Spinal cord (tissue), 9 donors: ENCODE measurements at regions not wholly inside any gene's neighbourhood (a gene's known extent, or its start where the extent isn't known, plus 50 kb on each side); places are given as distances from the start of the nearest gene placed in this dataset.
A peak's percentile ranks its signal among the peaks of the same experiment; 100 is the strongest.

Source experiments
- DNase-seq, 6 donors: peaks; one replicate each; pipeline versions ENCODE4 v3.0.0 to v3.0.0-alpha.2; 2013 to 2015; ENCODE audit warnings: low spot score in 6 of 6, low read depth in 4 of 6
- H3K27ac ChIP-seq: one replicate; pipeline ENCODE4 v1.5.1; 2013; ENCODE audit warnings: low read depth, low read length, control low read depth
- H3K27me3 ChIP-seq: one replicate; pipeline ENCODE4 v1.6.1; 2013; ENCODE audit warnings: low read length; ENCODE audit not compliant: control insufficient read depth, insufficient read depth
- H3K36me3 ChIP-seq: one replicate; pipeline ENCODE4 v1.6.1; 2013; ENCODE audit warnings: low read length; ENCODE audit not compliant: control insufficient read depth, insufficient read depth
- H3K4me1 ChIP-seq: one replicate; pipeline ENCODE4 v1.6.1; 2013; ENCODE audit warnings: low read length; ENCODE audit not compliant: control insufficient read depth, insufficient read depth
- H3K4me3 ChIP-seq: one replicate; pipeline ENCODE4 v1.5.1; 2013; ENCODE audit warnings: low read depth, low read length, control low read depth
- H3K9me3 ChIP-seq: one replicate; pipeline ENCODE4 v1.6.1; 2013; ENCODE audit warnings: low read length; ENCODE audit not compliant: control insufficient read depth, insufficient read depth
- WGBS: methylation state at CpG from one replicate; pipeline ENCODE4 v1.1.5; 2013; ENCODE audit warnings: missing lambda C conversion rate; ENCODE audit not compliant: insufficient coverage; 5-methylcytosine and 5-hydroxymethylcytosine counted together
- donor health status: healthy.

- Histone ChIP-seq H3K36me3 (no peaks in the 10 kb centered on the region), H3K27me3 (no peaks in the 10 kb centered on the region), H3K4me3 (no peak overlapping the region), H3K27ac (no peak overlapping the region), H3K4me1 (no peaks in the 10 kb centered on the region), H3K9me3 (no peaks in the 10 kb centered on the region)
- DNase-seq = no peak
Measured at GRCh38 chr14:65915125-65915524, 502.6 kb downstream of the FUT8 start.

- 92% methylated on average over 2 of the region's 2 CpGs for WGBS
- H3K27me3 ChIP-seq = no peaks in the 10 kb centered on the region
- no peaks in the 10 kb centered on the region for H3K4me1 ChIP-seq
Measured at GRCh38 chr14:65916055-65916454, 503.5 kb downstream of the FUT8 start.

GRCh38 chr14:65920996-65921395, 508.5 kb downstream of the FUT8 start:
- H3K4me1 ChIP-seq = no peaks in the 10 kb centered on the region
- no peak overlapping the region for H3K27ac ChIP-seq
- H3K4me3 ChIP-seq = no peak overlapping the region
- no peaks in the 10 kb centered on the region for H3K27me3 ChIP-seq
- WGBS = no CpG with 5 or more reads among the region's 2 CpGs
- no peak for DNase-seq
- no peaks in the 10 kb centered on the region for H3K9me3 ChIP-seq
- no peaks in the 10 kb centered on the region for H3K36me3 ChIP-seq

More at GRCh38 chr14:65916055-65916454, 503.5 kb downstream of the FUT8 start:
- H3K9me3 ChIP-seq = no peaks in the 10 kb centered on the region
- DNase-seq = no peak
- H3K4me3 ChIP-seq = no peak overlapping the region
- no peak overlapping the region for H3K27ac ChIP-seq
- H3K36me3 ChIP-seq = no peaks in the 10 kb centered on the region

- H3K9me3 ChIP-seq = no peaks in the 10 kb centered on the region
- no peak overlapping the region for H3K4me3 ChIP-seq
- H3K4me1 ChIP-seq = no peaks in the 10 kb centered on the region
- H3K27me3 ChIP-seq = no peaks in the 10 kb centered on the region
- H3K27ac ChIP-seq = no peak overlapping the region
- 100% methylated on average over 1 of the region's 3 CpGs for WGBS
- H3K36me3 ChIP-seq = no peaks in the 10 kb centered on the region
- DNase-seq = peak in 2 of 6 donors; percentile 27 to 77
Measured at GRCh38 chr14:65922142-65922541, 509.6 kb downstream of the FUT8 start.

GRCh38 chr14:65926504-65926903, 514.0 kb downstream of the FUT8 start:
- no peak for DNase-seq
- Histone ChIP-seq H3K27ac (no peak overlapping the region), H3K4me3 (no peak overlapping the region), H3K27me3 (no peaks in the 10 kb centered on the region), H3K4me1 (peaks cover 7% of the 10 kb centered on the region), H3K36me3 (no peaks in the 10 kb centered on the region), H3K9me3 (no peaks in the 10 kb centered on the region)
- WGBS = 81% methylated on average over 4 of the region's 6 CpGs

GRCh38 chr14:65926935-65927700, 514.6 kb downstream of the FUT8 start:
- Histone ChIP-seq H3K4me3 (no peak overlapping the region), H3K4me1 (peaks cover 7% of the 10 kb centered on the region), H3K27ac (no peak overlapping the region), H3K9me3 (no peaks in the 10 kb centered on the region), H3K36me3 (no peaks in the 10 kb centered on the region), H3K27me3 (no peaks in the 10 kb centered on the region)
- peak in 1 of 6 donors; percentile 3 for DNase-seq
- 85% methylated on average over 5 of the region's 7 CpGs for WGBS

GRCh38 chr14:65927931-65928356, 515.4 kb downstream of the FUT8 start:
- H3K27ac ChIP-seq = no peak overlapping the region
- H3K36me3 ChIP-seq = no peaks in the 10 kb centered on the region
- H3K9me3 ChIP-seq = no peaks in the 10 kb centered on the region
- peak in 1 of 6 donors; percentile 68 for DNase-seq
- peaks cover 7% of the 10 kb centered on the region for H3K4me1 ChIP-seq
- H3K4me3 ChIP-seq = no peak overlapping the region
- WGBS = 49% methylated on average over 7 of the region's 9 CpGs
- no peaks in the 10 kb centered on the region for H3K27me3 ChIP-seq

GRCh38 chr14:65928995-65929394, 516.5 kb downstream of the FUT8 start:
- Histone ChIP-seq H3K27me3 (no peaks in the 10 kb centered on the region), H3K4me3 (no peak overlapping the region), H3K9me3 (no peaks in the 10 kb centered on the region), H3K36me3 (no peaks in the 10 kb centered on the region), H3K4me1 (peaks cover 7% of the 10 kb centered on the region), H3K27ac (no peak overlapping the region)
- no peak for DNase-seq
- WGBS = 93% methylated on average over 3 of the region's 3 CpGs

- 71% methylated on average over 1 of the region's 4 CpGs for WGBS
- H3K4me1 ChIP-seq = no peaks in the 10 kb centered on the region
- no peak overlapping the region for H3K4me3 ChIP-seq
- no peaks in the 10 kb centered on the region for H3K27me3 ChIP-seq
- H3K27ac ChIP-seq = no peak overlapping the region
- no peaks in the 10 kb centered on the region for H3K36me3 ChIP-seq
- peak in 2 of 6 donors; percentile 37 to 55 for DNase-seq
- no peaks in the 10 kb centered on the region for H3K9me3 ChIP-seq
Measured at GRCh38 chr14:65933400-65934069, 521.0 kb downstream of the FUT8 start.

- peak in 1 of 6 donors; percentile 41 for DNase-seq
- WGBS = 45% methylated on average over 3 of the region's 5 CpGs
- Histone ChIP-seq H3K27me3 (no peaks in the 10 kb centered on the region), H3K36me3 (no peaks in the 10 kb centered on the region), H3K9me3 (no peaks in the 10 kb centered on the region), H3K27ac (no peak overlapping the region), H3K4me1 (no peaks in the 10 kb centered on the region), H3K4me3 (no peak overlapping the region)
Measured at GRCh38 chr14:65934070-65934435, 521.5 kb downstream of the FUT8 start.
